Hepatocyte (in vitro differentiated cells): ENCODE measurements at regions not wholly inside any gene's neighbourhood (a gene's known extent, or its start where the extent isn't known, plus 50 kb on each side); places are given as distances from the start of the nearest gene placed in this dataset.

Experiments
- DNase-seq: peaks from one replicate; pipeline ENCODE4 v3.0.0-alpha.2; 2016; ENCODE audit warnings: low spot score
- H2AFZ ChIP-seq: fragments of 200-600 bp; sonication (generic); 2 replicates; pipeline ENCODE4 v1.6.0; 2016; ENCODE audit warnings: antibody characterized with exemption, mild to moderate bottlenecking
- H3K27ac ChIP-seq: fragments of 200-600 bp; sonication (generic); 2 replicates; pipeline ENCODE4 v1.5.1; 2016; ENCODE audit warnings: mild to moderate bottlenecking
- H3K27me3 ChIP-seq: fragments of 200-600 bp; sonication (generic); 2 replicates; pipeline ENCODE4 v1.6.1; 2016
- H3K36me3 ChIP-seq: fragments of 200-600 bp; sonication (generic); replicated peaks from 2 replicates; pipeline ENCODE4 v1.5.1; 2016; ENCODE audit warnings: low read depth; ENCODE audit not compliant: insufficient read depth
- H3K4me1 ChIP-seq: fragments of 200-600 bp; sonication (generic); 2 replicates; pipeline ENCODE4 v1.5.1; 2016; ENCODE audit warnings: mild to moderate bottlenecking, moderate library complexity; ENCODE audit not compliant: insufficient read depth
- H3K4me2 ChIP-seq: fragments of 200-600 bp; sonication (generic); 2 replicates; pipeline ENCODE4 v1.6.0; 2016
- H3K4me3 ChIP-seq: fragments of 200-600 bp; sonication (generic); 2 replicates; pipeline ENCODE4 v1.5.1; 2016; ENCODE audit warnings: mild to moderate bottlenecking
- H3K79me2 ChIP-seq: fragments of 200-600 bp; sonication (generic); 2 replicates; pipeline ENCODE4 v1.6.0; 2017; ENCODE audit warnings: mild to moderate bottlenecking
- H3K9me2 ChIP-seq: fragments of 200-600 bp; sonication (generic); replicated peaks from 2 replicates; pipeline ENCODE4 v1.6.0; 2017; ENCODE audit warnings: mild to moderate bottlenecking; ENCODE audit not compliant: insufficient read depth
- H3K9me3 ChIP-seq: fragments of 200-600 bp; sonication (generic); 2 replicates; pipeline ENCODE4 v1.5.1; 2016; ENCODE audit warnings: low read depth, mild to moderate bottlenecking
- H4K20me1 ChIP-seq: fragments of 200-600 bp; sonication (generic); 2 replicates; pipeline ENCODE4 v1.6.0; 2016; ENCODE audit warnings: mild to moderate bottlenecking; ENCODE audit not compliant: insufficient read depth, poor library complexity, severe bottlenecking
- EZH2 ChIP-seq: fragments of 200-600 bp; sonication (generic); IDR thresholded peaks from 2 replicates; pipeline ENCODE4 v1.6.1; 2016; ENCODE audit warnings: antibody characterized with exemption, mild to moderate bottlenecking, borderline replicate concordance
- EZH2phosphoT487 ChIP-seq: fragments of 200-600 bp; sonication (generic); IDR thresholded peaks from one replicate; pipeline ENCODE4 v1.6.1; 2018; ENCODE audit warnings: antibody characterized with exemption, mild to moderate bottlenecking, low read depth, moderate library complexity; ENCODE audit not compliant: unreplicated experiment, severe bottlenecking
- WGBS: methylation state at CpG from one replicate; pipeline ENCODE4 v1.1.6; 2016; ENCODE audit warnings: low lambda C conversion rate; ENCODE audit errors: missing lambda C conversion rate; 5-methylcytosine and 5-hydroxymethylcytosine counted together
- TF ChIP-seq, protein P1 (sequence below): fragments of 200-600 bp; sonication (generic); IDR thresholded peaks from 2 replicates; pipeline ENCODE4 v1.5.1; 2016; ENCODE audit warnings: antibody characterized with exemption, mild to moderate bottlenecking; ENCODE audit not compliant: poor library complexity

DNA sequence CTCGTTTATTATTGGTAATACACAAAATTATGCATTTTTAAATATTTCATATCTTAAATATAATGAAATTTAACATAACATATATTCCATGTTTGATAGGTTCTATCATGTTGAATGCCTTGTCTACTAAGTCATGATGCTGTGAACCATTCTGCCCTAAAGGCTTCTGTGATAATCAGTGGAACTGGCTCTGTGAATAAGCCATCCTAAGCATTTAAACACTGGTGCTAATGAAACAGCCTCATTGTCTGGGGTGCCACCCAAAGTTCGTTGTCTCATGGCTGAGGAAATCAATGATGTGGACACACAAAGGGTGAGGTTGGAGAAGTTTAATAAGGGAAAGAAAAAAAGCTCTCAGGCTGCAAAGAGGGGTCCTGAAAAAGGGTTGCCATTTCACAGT, 264.7 kb upstream of the ZRANB2 start:
- H3K4me2 ChIP-seq = no peak overlapping the region
- no peaks in the 10 kb centered on the region for H3K36me3 ChIP-seq
- no peaks in the 10 kb centered on the region for H3K9me3 ChIP-seq
- WGBS = 71% methylated on average over 2 of the region's 2 CpGs
- H3K79me2 ChIP-seq = no peaks in the 10 kb centered on the region
- DNase-seq = no peak
- no peaks in the 10 kb centered on the region for H3K9me2 ChIP-seq
- TF ChIP-seq EZH2 (no peak), EZH2phosphoT487 (no peak)
- TF ChIP-seq, protein P1, sequence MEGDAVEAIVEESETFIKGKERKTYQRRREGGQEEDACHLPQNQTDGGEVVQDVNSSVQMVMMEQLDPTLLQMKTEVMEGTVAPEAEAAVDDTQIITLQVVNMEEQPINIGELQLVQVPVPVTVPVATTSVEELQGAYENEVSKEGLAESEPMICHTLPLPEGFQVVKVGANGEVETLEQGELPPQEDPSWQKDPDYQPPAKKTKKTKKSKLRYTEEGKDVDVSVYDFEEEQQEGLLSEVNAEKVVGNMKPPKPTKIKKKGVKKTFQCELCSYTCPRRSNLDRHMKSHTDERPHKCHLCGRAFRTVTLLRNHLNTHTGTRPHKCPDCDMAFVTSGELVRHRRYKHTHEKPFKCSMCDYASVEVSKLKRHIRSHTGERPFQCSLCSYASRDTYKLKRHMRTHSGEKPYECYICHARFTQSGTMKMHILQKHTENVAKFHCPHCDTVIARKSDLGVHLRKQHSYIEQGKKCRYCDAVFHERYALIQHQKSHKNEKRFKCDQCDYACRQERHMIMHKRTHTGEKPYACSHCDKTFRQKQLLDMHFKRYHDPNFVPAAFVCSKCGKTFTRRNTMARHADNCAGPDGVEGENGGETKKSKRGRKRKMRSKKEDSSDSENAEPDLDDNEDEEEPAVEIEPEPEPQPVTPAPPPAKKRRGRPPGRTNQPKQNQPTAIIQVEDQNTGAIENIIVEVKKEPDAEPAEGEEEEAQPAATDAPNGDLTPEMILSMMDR = no peak
- H3K4me1 ChIP-seq = no peaks in the 10 kb centered on the region
- H3K27ac ChIP-seq = no peak overlapping the region
- H3K27me3 ChIP-seq = no peaks in the 10 kb centered on the region
- H2AFZ ChIP-seq = no peak overlapping the region
- H3K4me3 ChIP-seq = no peak overlapping the region
- H4K20me1 ChIP-seq = no peaks in the 10 kb centered on the region

DNA sequence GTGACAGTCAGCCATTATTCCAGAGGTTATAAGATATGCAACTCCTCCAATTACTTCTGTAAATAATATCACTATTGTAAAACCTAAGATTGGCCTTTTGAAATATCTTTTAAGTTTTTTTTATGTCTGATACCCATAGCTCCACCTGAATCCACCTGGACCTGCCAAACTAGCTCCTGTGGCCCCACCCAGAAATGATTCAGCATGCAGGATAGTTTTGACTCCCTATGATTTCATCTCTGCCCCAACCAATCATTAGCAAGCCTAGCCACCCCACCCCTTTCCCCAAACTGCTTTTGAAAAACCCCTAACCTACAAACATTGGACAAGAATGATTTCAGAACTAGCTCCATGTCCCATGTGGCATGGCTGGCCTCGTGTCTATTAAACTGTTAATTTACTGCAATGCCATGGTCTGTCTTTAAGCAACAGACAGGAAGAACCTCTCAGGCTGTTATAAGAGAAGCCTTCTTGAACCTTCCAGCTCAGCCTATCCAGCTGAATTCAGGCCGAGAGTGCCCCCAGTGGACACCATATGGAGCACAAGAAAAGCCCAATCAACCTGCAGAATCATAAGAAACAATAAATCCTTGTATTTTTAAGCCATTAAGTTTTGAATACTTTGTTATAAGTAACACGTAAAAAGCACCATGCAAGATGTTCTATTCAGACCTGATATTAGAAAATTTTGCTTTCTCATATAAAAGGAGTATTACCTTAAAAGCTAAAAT, 263.0 kb upstream of the ZRANB2 start:
- Histone ChIP-seq H3K4me2 (no peak overlapping the region), H3K79me2 (no peaks in the 10 kb centered on the region), H3K9me2 (no peaks in the 10 kb centered on the region), H3K4me1 (no peaks in the 10 kb centered on the region), H3K9me3 (no peaks in the 10 kb centered on the region), H3K36me3 (no peaks in the 10 kb centered on the region), H3K27me3 (no peaks in the 10 kb centered on the region), H3K4me3 (no peak overlapping the region), H3K27ac (no peak overlapping the region), H2AFZ (no peak overlapping the region), H4K20me1 (no peaks in the 10 kb centered on the region)
- no peak for TF ChIP-seq EZH2
- TF ChIP-seq EZH2phosphoT487 = no peak
- TF ChIP-seq, protein P1 = no peak
- 77% methylated on average over 3 of the region's 3 CpGs for WGBS
- no peak for DNase-seq

DNA sequence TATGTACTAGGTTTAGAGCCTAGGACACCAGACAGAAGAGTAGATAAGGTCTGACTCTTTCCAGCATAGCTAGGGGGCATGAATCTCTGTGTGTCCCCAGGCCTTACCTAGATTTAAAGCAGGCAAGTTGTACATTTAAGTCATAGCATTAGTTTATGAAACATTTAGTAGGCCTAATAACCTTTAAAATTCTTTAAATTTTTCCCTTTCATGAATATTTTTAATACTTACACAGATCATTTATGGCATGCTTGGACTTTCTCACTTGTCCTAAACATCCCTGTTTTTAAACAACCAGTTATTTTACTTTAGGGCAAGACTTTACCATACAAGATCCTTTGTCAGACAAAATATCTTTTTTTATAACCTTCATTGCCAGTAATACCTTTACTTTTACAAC, 258.4 kb upstream of the ZRANB2 start:
- Histone ChIP-seq H3K9me3 (peaks cover 8% of the 10 kb centered on the region), H3K27me3 (no peaks in the 10 kb centered on the region), H3K9me2 (no peaks in the 10 kb centered on the region), H3K4me3 (no peak overlapping the region), H3K27ac (no peak overlapping the region), H3K36me3 (no peaks in the 10 kb centered on the region), H3K79me2 (no peaks in the 10 kb centered on the region), H4K20me1 (no peaks in the 10 kb centered on the region), H3K4me1 (no peaks in the 10 kb centered on the region), H3K4me2 (no peak overlapping the region), H2AFZ (no peak overlapping the region)
- TF ChIP-seq EZH2 = no peak
- no peak for TF ChIP-seq EZH2phosphoT487
- TF ChIP-seq, protein P1 = no peak
- no peak for DNase-seq

DNA sequence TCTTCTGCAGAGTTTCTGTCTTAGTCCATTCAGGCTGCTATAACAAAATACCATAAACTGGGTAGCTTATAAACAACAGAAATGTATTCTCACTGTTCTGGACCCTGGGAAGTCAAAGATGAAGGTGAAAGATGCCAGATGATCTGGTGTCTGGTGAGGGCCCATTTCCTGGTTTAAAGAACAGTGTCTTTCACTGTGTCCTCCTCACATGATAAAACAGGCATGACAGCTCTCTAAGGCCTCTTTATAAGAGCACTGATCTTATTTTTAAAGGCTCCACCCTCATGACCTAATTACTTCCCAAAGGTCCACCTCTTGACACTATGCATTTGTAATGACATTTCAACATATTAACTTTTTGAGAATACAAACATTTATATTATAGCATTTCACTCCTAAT, 250.2 kb upstream of the ZRANB2 start:
- Histone ChIP-seq H3K9me3 (no peaks in the 10 kb centered on the region), H2AFZ (no peak overlapping the region), H3K27me3 (no peaks in the 10 kb centered on the region), H4K20me1 (no peaks in the 10 kb centered on the region), H3K4me1 (no peaks in the 10 kb centered on the region), H3K79me2 (no peaks in the 10 kb centered on the region), H3K4me3 (no peak overlapping the region), H3K9me2 (no peaks in the 10 kb centered on the region), H3K27ac (no peak overlapping the region), H3K36me3 (no peaks in the 10 kb centered on the region), H3K4me2 (no peak overlapping the region)
- no peak for DNase-seq
- TF ChIP-seq, protein P1 = no peak
- TF ChIP-seq EZH2 = no peak
- no peak for TF ChIP-seq EZH2phosphoT487
